ENCODE measurements at regions not wholly inside any gene's neighbourhood (a gene's known extent, or its start where the extent isn't known, plus 50 kb on each side); places are given as distances from the start of the nearest gene placed in this dataset.

DNA sequence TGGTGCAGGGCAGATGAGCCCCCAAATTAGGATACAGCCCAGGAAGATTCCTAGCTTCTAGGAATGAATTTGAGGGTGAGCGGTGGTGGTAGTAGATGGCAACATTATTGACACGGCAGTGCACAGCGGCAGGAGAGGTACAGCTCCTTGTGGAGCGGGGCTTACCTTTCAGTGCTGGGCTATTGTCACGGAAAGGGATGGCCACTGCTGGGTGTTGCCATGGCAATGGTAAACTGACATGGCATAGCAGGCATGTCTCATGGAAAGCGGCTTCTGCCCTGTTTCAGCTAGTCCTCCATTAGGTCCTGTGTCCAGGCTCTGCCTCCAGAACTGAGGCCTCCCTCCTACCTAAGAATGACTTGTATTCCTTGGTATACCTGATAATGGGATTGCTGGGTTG is 81.8 kb upstream of the WDR1 start:
- H3K4me1 ChIP-seq (replicated peaks), result no peaks in the 10 kb centered on the region
- DNase-seq (ENCODE audit: low spot score), result no peak
- no peaks in the 10 kb centered on the region for H3K36me3 ChIP-seq
- intact Hi-C loops (cut with DNase I), result no loop called here
- 93% methylated on average over 6 of the region's 6 CpGs for WGBS
- TF ChIP-seq, protein P1, sequence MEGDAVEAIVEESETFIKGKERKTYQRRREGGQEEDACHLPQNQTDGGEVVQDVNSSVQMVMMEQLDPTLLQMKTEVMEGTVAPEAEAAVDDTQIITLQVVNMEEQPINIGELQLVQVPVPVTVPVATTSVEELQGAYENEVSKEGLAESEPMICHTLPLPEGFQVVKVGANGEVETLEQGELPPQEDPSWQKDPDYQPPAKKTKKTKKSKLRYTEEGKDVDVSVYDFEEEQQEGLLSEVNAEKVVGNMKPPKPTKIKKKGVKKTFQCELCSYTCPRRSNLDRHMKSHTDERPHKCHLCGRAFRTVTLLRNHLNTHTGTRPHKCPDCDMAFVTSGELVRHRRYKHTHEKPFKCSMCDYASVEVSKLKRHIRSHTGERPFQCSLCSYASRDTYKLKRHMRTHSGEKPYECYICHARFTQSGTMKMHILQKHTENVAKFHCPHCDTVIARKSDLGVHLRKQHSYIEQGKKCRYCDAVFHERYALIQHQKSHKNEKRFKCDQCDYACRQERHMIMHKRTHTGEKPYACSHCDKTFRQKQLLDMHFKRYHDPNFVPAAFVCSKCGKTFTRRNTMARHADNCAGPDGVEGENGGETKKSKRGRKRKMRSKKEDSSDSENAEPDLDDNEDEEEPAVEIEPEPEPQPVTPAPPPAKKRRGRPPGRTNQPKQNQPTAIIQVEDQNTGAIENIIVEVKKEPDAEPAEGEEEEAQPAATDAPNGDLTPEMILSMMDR (IDR thresholded peaks at IDR 0.05), result no peak
- TF ChIP-seq POLR2A (IDR thresholded peaks at IDR 0.05) (no peak), POLR2AphosphoS5 (IDR thresholded peaks at IDR 0.05) (no peak)
- no peaks in the 10 kb centered on the region for H3K9me3 ChIP-seq
- H3K4me3 ChIP-seq, result no peak overlapping the region
- H3K27me3 ChIP-seq (replicated peaks; ENCODE audit: insufficient read depth), result no peaks in the 10 kb centered on the region
- no peak overlapping the region for H3K27ac ChIP-seq

DNA sequence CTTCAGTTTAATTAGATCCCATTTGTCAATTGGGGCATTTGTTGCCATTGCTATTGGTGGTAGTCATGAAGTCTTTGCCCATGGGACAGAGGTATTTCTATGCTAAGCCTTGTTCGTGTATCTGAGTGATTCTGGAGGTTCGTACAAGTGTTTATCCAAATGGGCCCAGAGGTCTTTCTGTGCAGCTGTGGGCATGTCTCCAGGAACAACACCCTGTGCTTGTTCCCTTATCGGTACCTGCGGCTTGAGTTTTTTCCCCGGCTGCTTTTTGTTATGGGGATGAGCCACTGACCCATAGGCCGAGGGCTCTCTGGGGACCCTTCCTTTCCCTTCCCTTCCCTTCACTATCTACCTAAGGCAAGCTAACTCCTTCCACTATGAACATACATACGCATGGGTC is 81.4 kb upstream of the WDR1 start:
- intact Hi-C loops (cut with DNase I), result no loop called here
- Histone ChIP-seq H3K27ac (no peak overlapping the region), H3K4me1 (replicated peaks) (no peaks in the 10 kb centered on the region), H3K4me3 (no peak overlapping the region), H3K27me3 (replicated peaks; ENCODE audit: insufficient read depth) (no peaks in the 10 kb centered on the region), H3K36me3 (no peaks in the 10 kb centered on the region), H3K9me3 (no peaks in the 10 kb centered on the region)
- no peak for TF ChIP-seq POLR2A (IDR thresholded peaks at IDR 0.05)
- TF ChIP-seq POLR2AphosphoS5 (IDR thresholded peaks at IDR 0.05), result no peak
- TF ChIP-seq, protein P1 (IDR thresholded peaks at IDR 0.05), result no peak
- DNase-seq (ENCODE audit: low spot score), result no peak
- 94% methylated on average over 7 of the region's 7 CpGs for WGBS

DNA sequence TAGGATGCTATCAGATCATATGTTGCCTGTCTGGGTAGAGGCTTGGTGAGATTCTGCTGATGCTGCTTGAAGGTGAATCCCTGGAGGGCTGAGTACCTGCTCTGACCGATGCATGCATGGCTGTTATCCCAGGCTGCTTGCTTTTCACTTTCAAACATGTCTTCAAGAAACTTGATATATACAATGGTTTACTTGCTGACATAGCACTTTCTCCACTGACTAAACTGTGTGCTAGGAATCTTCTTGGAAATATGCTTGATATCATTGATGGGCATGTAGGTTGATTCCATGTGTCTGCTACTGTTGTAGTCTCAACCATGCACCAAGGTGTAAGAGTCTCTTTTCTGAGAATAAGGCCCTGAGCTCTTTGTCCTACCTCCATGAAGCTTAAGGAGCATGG is 79.6 kb upstream of the WDR1 start:
- DNase-seq (ENCODE audit: low spot score), result no peak
- intact Hi-C loops (cut with DNase I), result no loop called here
- Histone ChIP-seq H3K4me1 (replicated peaks) (no peaks in the 10 kb centered on the region), H3K27ac (no peak overlapping the region), H3K9me3 (no peaks in the 10 kb centered on the region), H3K36me3 (no peaks in the 10 kb centered on the region), H3K27me3 (replicated peaks; ENCODE audit: insufficient read depth) (no peaks in the 10 kb centered on the region), H3K4me3 (no peak overlapping the region)
- 100% methylated on average over 1 of the region's 1 CpG for WGBS
- TF ChIP-seq, protein P1 (IDR thresholded peaks at IDR 0.05), result no peak
- no peak for TF ChIP-seq POLR2A (IDR thresholded peaks at IDR 0.05)
- no peak for TF ChIP-seq POLR2AphosphoS5 (IDR thresholded peaks at IDR 0.05)

DNA sequence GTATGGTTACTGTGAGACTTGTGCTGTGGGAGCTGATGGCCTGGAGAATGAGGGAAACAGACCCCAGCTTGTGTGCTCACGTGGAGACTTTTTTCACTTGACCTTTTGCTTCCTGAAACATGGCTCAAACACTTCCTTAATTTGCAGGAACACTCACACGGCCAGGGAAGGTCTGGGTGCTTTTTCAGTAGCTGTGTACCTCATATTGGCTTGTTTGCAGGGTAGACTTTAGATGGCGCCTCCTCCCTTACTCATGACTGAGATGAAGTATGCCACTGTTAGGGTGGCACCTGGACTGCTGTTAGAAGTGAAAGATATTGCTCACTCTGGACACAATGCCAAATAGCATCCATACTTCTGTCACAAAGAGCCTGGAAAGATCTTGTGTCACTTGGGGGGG is 75.7 kb upstream of the WDR1 start:
- Histone ChIP-seq H3K9me3 (no peaks in the 10 kb centered on the region), H3K4me1 (replicated peaks) (no peaks in the 10 kb centered on the region), H3K4me3 (no peak overlapping the region), H3K27ac (no peak overlapping the region), H3K36me3 (no peaks in the 10 kb centered on the region), H3K27me3 (replicated peaks; ENCODE audit: insufficient read depth) (no peaks in the 10 kb centered on the region)
- WGBS, result 71% methylated on average over 3 of the region's 3 CpGs
- DNase-seq (ENCODE audit: low spot score), result no peak
- TF ChIP-seq POLR2AphosphoS5 (IDR thresholded peaks at IDR 0.05) (no peak), POLR2A (IDR thresholded peaks at IDR 0.05) (no peak)
- TF ChIP-seq, protein P1 (IDR thresholded peaks at IDR 0.05), result no peak
- intact Hi-C loops (cut with DNase I), result no loop called here

DNA sequence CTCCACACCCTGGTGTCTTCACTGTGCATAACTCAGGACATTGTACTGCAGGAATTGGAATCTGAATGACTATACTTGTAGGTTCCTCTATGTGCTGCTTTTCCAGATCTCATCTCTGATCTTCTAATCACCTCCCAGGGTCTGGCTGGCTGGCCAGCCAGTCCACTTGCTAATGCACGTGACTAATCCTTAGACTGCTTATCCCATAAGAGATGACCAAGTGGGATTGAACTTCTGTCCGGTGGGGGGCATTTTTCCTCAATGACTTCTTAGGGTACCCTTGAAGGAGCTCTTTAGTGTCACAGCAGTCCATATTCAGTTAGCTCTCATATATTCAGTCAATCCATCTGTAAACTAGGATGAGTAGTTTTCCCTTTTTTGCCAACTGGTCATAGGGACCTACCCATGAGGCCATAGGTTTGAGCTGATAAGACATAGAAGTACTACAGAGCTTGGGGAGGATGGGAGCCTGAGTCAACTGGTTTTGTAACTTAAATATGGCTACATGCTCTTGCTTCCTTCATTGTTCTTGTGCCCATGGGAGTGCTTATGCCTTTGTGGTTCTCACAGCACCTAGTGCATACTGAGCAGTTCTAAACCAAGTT is 71.9 kb upstream of the WDR1 start:
- Histone ChIP-seq H3K4me1 (replicated peaks) (no peaks in the 10 kb centered on the region), H3K4me3 (no peak overlapping the region), H3K27ac (no peak overlapping the region), H3K27me3 (replicated peaks; ENCODE audit: insufficient read depth) (no peaks in the 10 kb centered on the region), H3K9me3 (no peaks in the 10 kb centered on the region), H3K36me3 (no peaks in the 10 kb centered on the region)
- WGBS, result 92% methylated on average over 2 of the region's 2 CpGs
- TF ChIP-seq POLR2A (IDR thresholded peaks at IDR 0.05) (no peak), POLR2AphosphoS5 (IDR thresholded peaks at IDR 0.05) (no peak)
- TF ChIP-seq, protein P1 (IDR thresholded peaks at IDR 0.05), result no peak
- DNase-seq (ENCODE audit: low spot score), result no peak
- intact Hi-C loops (cut with DNase I), result no loop called here

All from prostate gland (tissue), 2 donors.